ENCODE measurements at regions not wholly inside any gene's neighbourhood (a gene's known extent, or its start where the extent isn't known, plus 50 kb on each side); places are given as distances from the start of the nearest gene placed in this dataset.

GRCh38 chr6:88494401-88495140 is 328.4 kb upstream of the CNR1 start:
- ChIA-PET CTCF (interaction anchor here (0.7 to 6.1 kb wide), 4 partner anchors 19 to 566 kb away, joined by 3 to 124 read pairs (median 4); no protein-coding TSS in a partner anchor), POLR2A (no interaction called here)
- H3K4me1 Mint-ChIP-seq (ENCODE audit: insufficient read depth, unreplicated experiment): peaks cover 23% of the 10 kb centered on the region
- no peaks in the 10 kb centered on the region for H3K9me3 Mint-ChIP-seq (ENCODE audit: unreplicated experiment)
- H3K4me3 Mint-ChIP-seq (ENCODE audit: unreplicated experiment): no peak overlapping the region
- H3K27me3 Mint-ChIP-seq (ENCODE audit: insufficient read depth, unreplicated experiment): no peaks in the 10 kb centered on the region
- intact Hi-C loops (cut with micrococcal nuclease): loop anchor here (5.0 to 10.0 kb wide), 2 partner anchors 290 to 797 kb away; no protein-coding TSS in a partner anchor
- H3K36me3 Mint-ChIP-seq (ENCODE audit: insufficient read depth, unreplicated experiment): no peaks in the 10 kb centered on the region
- TF ChIP-seq CTCF (IDR thresholded peaks at IDR 0.05; ENCODE audit: unreplicated experiment): no peak
- H3K27ac Mint-ChIP-seq (ENCODE audit: low read depth, unreplicated experiment): no peak overlapping the region
- no TSS peak for BruUV-seq (replicated peaks)
- DNase-seq (ENCODE audit: unreplicated experiment): no peak

- Mint-ChIP-seq H3K9me3 (ENCODE audit: unreplicated experiment) (no peaks in the 10 kb centered on the region), H3K27ac (ENCODE audit: low read depth, unreplicated experiment) (no peak overlapping the region), H3K4me3 (ENCODE audit: unreplicated experiment) (no peak overlapping the region), H3K27me3 (ENCODE audit: insufficient read depth, unreplicated experiment) (no peaks in the 10 kb centered on the region), H3K36me3 (ENCODE audit: insufficient read depth, unreplicated experiment) (no peaks in the 10 kb centered on the region), H3K4me1 (ENCODE audit: insufficient read depth, unreplicated experiment) (peaks cover 23% of the 10 kb centered on the region)
- intact Hi-C loops (cut with micrococcal nuclease): loop anchor here (2.0 to 10.0 kb wide), 3 partner anchors 291 to 796 kb away; no protein-coding TSS in a partner anchor
- TF ChIP-seq CTCF (IDR thresholded peaks at IDR 0.05; ENCODE audit: unreplicated experiment): no peak
- CTCF ChIA-PET: interaction anchor here (0.6 to 6.1 kb wide), 26 partner anchors 9 to 737 kb away, joined by 3 to 124 read pairs (median 5); no protein-coding TSS in a partner anchor
- POLR2A ChIA-PET: no interaction called here
- no peak for DNase-seq (ENCODE audit: unreplicated experiment)
- no TSS peak for BruUV-seq (replicated peaks)
Observed at GRCh38 chr6:88493717-88494116, 327.6 kb upstream of the CNR1 start.

- ChIA-PET POLR2A (interaction anchor here (1.1 kb wide), 1 partner anchor 563 kb away, joined by 4 read pairs; no protein-coding TSS in a partner anchor), CTCF (interaction anchor here (0.6 to 6.1 kb wide), 55 partner anchors 9 to 1410 kb away, joined by 3 to 124 read pairs (median 4); no protein-coding TSS in a partner anchor)
- H3K9me3 Mint-ChIP-seq (ENCODE audit: unreplicated experiment): no peaks in the 10 kb centered on the region
- H3K4me1 Mint-ChIP-seq (ENCODE audit: insufficient read depth, unreplicated experiment): peaks cover 23% of the 10 kb centered on the region
- peak; percentile 46 for DNase-seq (ENCODE audit: unreplicated experiment)
- H3K36me3 Mint-ChIP-seq (ENCODE audit: insufficient read depth, unreplicated experiment): no peaks in the 10 kb centered on the region
- intact Hi-C loops (cut with micrococcal nuclease): loop anchor here (1.0 to 10.0 kb wide), 5 partner anchors 292 to 796 kb away; no protein-coding TSS in a partner anchor
- H3K4me3 Mint-ChIP-seq (ENCODE audit: unreplicated experiment): no peak overlapping the region
- no TSS peak for BruUV-seq (replicated peaks)
- H3K27ac Mint-ChIP-seq (ENCODE audit: low read depth, unreplicated experiment): no peak overlapping the region
- H3K27me3 Mint-ChIP-seq (ENCODE audit: insufficient read depth, unreplicated experiment): no peaks in the 10 kb centered on the region
- peak; percentile 64 for TF ChIP-seq CTCF (IDR thresholded peaks at IDR 0.05; ENCODE audit: unreplicated experiment)
Observed at GRCh38 chr6:88492824-88493223, 326.7 kb upstream of the CNR1 start.

- H3K4me3 Mint-ChIP-seq (ENCODE audit: unreplicated experiment): no peak overlapping the region
Observed at GRCh38 chr6:88492241-88492640, 326.1 kb upstream of the CNR1 start.

More at GRCh38 chr6:88492241-88492640, 326.1 kb upstream of the CNR1 start:
- no peaks in the 10 kb centered on the region for H3K36me3 Mint-ChIP-seq (ENCODE audit: insufficient read depth, unreplicated experiment)
- TF ChIP-seq CTCF (IDR thresholded peaks at IDR 0.05; ENCODE audit: unreplicated experiment): no peak
- intact Hi-C loops (cut with micrococcal nuclease): loop anchor here (1.0 to 10.0 kb wide), 5 partner anchors 293 to 795 kb away; no protein-coding TSS in a partner anchor
- H3K27me3 Mint-ChIP-seq (ENCODE audit: insufficient read depth, unreplicated experiment): no peaks in the 10 kb centered on the region
- ChIA-PET CTCF (interaction anchor here (0.6 to 6.1 kb wide), 52 partner anchors 8 to 1410 kb away, joined by 3 to 124 read pairs (median 4); no protein-coding TSS in a partner anchor), POLR2A (interaction anchor here (1.1 kb wide), 1 partner anchor 563 kb away, joined by 4 read pairs; no protein-coding TSS in a partner anchor)
- DNase-seq (ENCODE audit: unreplicated experiment): peak; percentile 20
- BruUV-seq (replicated peaks): no TSS peak
- H3K27ac Mint-ChIP-seq (ENCODE audit: low read depth, unreplicated experiment): peak overlapping the region; percentile 95
- H3K4me1 Mint-ChIP-seq (ENCODE audit: insufficient read depth, unreplicated experiment): peaks cover 23% of the 10 kb centered on the region
- no peaks in the 10 kb centered on the region for H3K9me3 Mint-ChIP-seq (ENCODE audit: unreplicated experiment)
